Non-pigmented ciliary epithelial cell (primary cell): ENCODE measurements at regions not wholly inside any gene's neighbourhood (a gene's known extent, or its start where the extent isn't known, plus 50 kb on each side); places are given as distances from the start of the nearest gene placed in this dataset.

Experiments
- DNase-seq: peaks from one replicate; pipeline ENCODE4 v3.0.0-alpha.2; 2010; ENCODE audit warnings: low read depth

- DNase-seq = no peak
These were observed 184.4 kb upstream of the DYNLRB2 start for GRCh38 chr16:80356365-80356764.

GRCh38 chr16:80355335-80355734 lies 185.5 kb upstream of the DYNLRB2 start:
- DNase-seq = no peak

GRCh38 chr16:80350061-80350460 lies 190.7 kb upstream of the DYNLRB2 start:
- DNase-seq = no peak

- DNase-seq = no peak
These were observed 192.9 kb upstream of the DYNLRB2 start for GRCh38 chr16:80347900-80348299.

GRCh38 chr16:80347002-80347401 lies 193.8 kb upstream of the DYNLRB2 start:
- no peak for DNase-seq

- no peak for DNase-seq
These were observed 194.6 kb upstream of the DYNLRB2 start for GRCh38 chr16:80346111-80346632.

- DNase-seq = no peak
These were observed 195.1 kb upstream of the DYNLRB2 start for GRCh38 chr16:80345701-80346100.

- DNase-seq = no peak
These were observed 196.2 kb upstream of the DYNLRB2 start for GRCh38 chr16:80344570-80344969.

- no peak for DNase-seq
These were observed 199.5 kb upstream of the DYNLRB2 start for GRCh38 chr16:80341263-80341662.

- DNase-seq = no peak
These were observed 203.0 kb upstream of the DYNLRB2 start for GRCh38 chr16:80337786-80338185.

GRCh38 chr16:80330803-80331202 lies 210.0 kb upstream of the DYNLRB2 start:
- DNase-seq = no peak

GRCh38 chr16:80330150-80330549 lies 210.6 kb upstream of the DYNLRB2 start:
- no peak for DNase-seq

- DNase-seq = no peak
These were observed 213.1 kb upstream of the DYNLRB2 start for GRCh38 chr16:80327740-80328139.

GRCh38 chr16:80324371-80324770 lies 216.4 kb upstream of the DYNLRB2 start:
- DNase-seq = no peak

GRCh38 chr16:80323808-80324195 lies 217.0 kb upstream of the DYNLRB2 start:
- DNase-seq = no peak

- no peak for DNase-seq
These were observed 217.5 kb upstream of the DYNLRB2 start for GRCh38 chr16:80323187-80323807.

GRCh38 chr16:80319181-80319580 lies 221.6 kb upstream of the DYNLRB2 start:
- DNase-seq = no peak

- no peak for DNase-seq
These were observed 222.7 kb upstream of the DYNLRB2 start for GRCh38 chr16:80318107-80318506.

- no peak for DNase-seq
These were observed 223.2 kb upstream of the DYNLRB2 start for GRCh38 chr16:80317599-80318037.

GRCh38 chr16:80317116-80317515 lies 223.7 kb upstream of the DYNLRB2 start:
- no peak for DNase-seq

GRCh38 chr16:80314042-80314441 lies 226.8 kb upstream of the DYNLRB2 start:
- DNase-seq = no peak

- DNase-seq = no peak
These were observed 231.6 kb upstream of the DYNLRB2 start for GRCh38 chr16:80309178-80309577.

- DNase-seq = no peak
These were observed 235.4 kb upstream of the DYNLRB2 start for GRCh38 chr16:80305410-80305809.

GRCh38 chr16:80303691-80304090 lies 237.1 kb upstream of the DYNLRB2 start:
- DNase-seq = no peak
